ENCODE measurements at regions not wholly inside any gene's neighbourhood (a gene's known extent, or its start where the extent isn't known, plus 50 kb on each side); places are given as distances from the start of the nearest gene placed in this dataset.

- no peak overlapping the region for H3K9ac ChIP-seq (ENCODE audit: low read depth in 1 of 2, low read length in 2 of 2)
- 79% methylated on average over 1 of the region's 1 CpG for WGBS
- no peaks in the 10 kb centered on the region for H3K9me3 ChIP-seq (ENCODE audit: control insufficient read depth in 4 of 4, low read length in 3 of 4)
- H3K27me3 ChIP-seq (ENCODE audit: control insufficient read depth in 4 of 4, insufficient read depth in 4 of 4, low read length in 3 of 4): no peaks in the 10 kb centered on the region
- TF ChIP-seq YY1 (IDR thresholded peaks at IDR 0.05): no peak
- TF ChIP-seq NR2F2 (IDR thresholded peaks at IDR 0.05): no peak
- TF ChIP-seq JUND (IDR thresholded peaks at IDR 0.05): no peak
- TF ChIP-seq FOXA2 (IDR thresholded peaks at IDR 0.05): no peak
- TF ChIP-seq HNF4G (IDR thresholded peaks at IDR 0.05): no peak
- TF ChIP-seq EGR1 (IDR thresholded peaks at IDR 0.05; ENCODE audit: low read depth in 2 of 2): no peak
- no peak for TF ChIP-seq TAF1 (conservative IDR thresholded peaks at IDR 0.05)
- no peak for TF ChIP-seq CTCF (IDR thresholded peaks at IDR 0.05; ENCODE audit: low read depth, low read length, missing input control)
- TF ChIP-seq RXRA (IDR thresholded peaks at IDR 0.05): no peak
- no peak for TF ChIP-seq HNF4A (conservative IDR thresholded peaks at IDR 0.05)
- no peak for TF ChIP-seq RAD21 (IDR thresholded peaks at IDR 0.05)
- TF ChIP-seq MAX (IDR thresholded peaks at IDR 0.05): no peak
- no peak overlapping the region for H3K4me3 ChIP-seq (ENCODE audit: low read depth in 1 of 3, low read length in 3 of 3)
- H3K4me1 ChIP-seq (ENCODE audit: control insufficient read depth in 4 of 4, insufficient read depth in 4 of 4, low read length in 3 of 4): no peaks in the 10 kb centered on the region
- no peak for DNase-seq (ENCODE audit: low spot score)
- H3K27ac ChIP-seq (ENCODE audit: low read depth in 1 of 2, low read length in 2 of 2): no peak overlapping the region
- H3K36me3 ChIP-seq (ENCODE audit: control insufficient read depth in 4 of 4, insufficient read depth in 3 of 4, low read depth in 1 of 4, low read length in 3 of 4): no peaks in the 10 kb centered on the region
Observed at GRCh38 chr3:152040319-152040718, 166.9 kb downstream of the SUCNR1 start.

GRCh38 chr3:152043620-152044019 lies 170.2 kb downstream of the SUCNR1 start:
- Histone ChIP-seq H3K36me3 (ENCODE audit: control insufficient read depth in 4 of 4, insufficient read depth in 3 of 4, low read depth in 1 of 4, low read length in 3 of 4) (no peaks in the 10 kb centered on the region), H3K27ac (ENCODE audit: low read depth in 1 of 2, low read length in 2 of 2) (no peak overlapping the region), H3K4me1 (ENCODE audit: control insufficient read depth in 4 of 4, insufficient read depth in 4 of 4, low read length in 3 of 4) (no peaks in the 10 kb centered on the region), H3K9me3 (ENCODE audit: control insufficient read depth in 4 of 4, low read length in 3 of 4) (no peaks in the 10 kb centered on the region), H3K4me3 (ENCODE audit: low read depth in 1 of 3, low read length in 3 of 3) (no peak overlapping the region), H3K9ac (ENCODE audit: low read depth in 1 of 2, low read length in 2 of 2) (no peak overlapping the region), H3K27me3 (ENCODE audit: control insufficient read depth in 4 of 4, insufficient read depth in 4 of 4, low read length in 3 of 4) (no peaks in the 10 kb centered on the region)
- DNase-seq (ENCODE audit: low spot score): no peak
- 72% methylated on average over 3 of the region's 3 CpGs for WGBS
- TF ChIP-seq GABPA (IDR thresholded peaks at IDR 0.05 in 1 of 2, conservative IDR thresholded peaks at IDR 0.05 in 1 of 2) (no peak), TAF1 (conservative IDR thresholded peaks at IDR 0.05) (no peak), FOXA1 (IDR thresholded peaks at IDR 0.05) (no peak), MAX (IDR thresholded peaks at IDR 0.05) (no peak), SP1 (IDR thresholded peaks at IDR 0.05) (no peak), NR2F2 (IDR thresholded peaks at IDR 0.05) (no peak), JUND (IDR thresholded peaks at IDR 0.05) (no peak), REST (IDR thresholded peaks at IDR 0.05) (no peak), ATF3 (IDR thresholded peaks at IDR 0.05) (no peak), CTCF (IDR thresholded peaks at IDR 0.05; ENCODE audit: low read depth, low read length, missing input control) (no peak), EGR1 (IDR thresholded peaks at IDR 0.05; ENCODE audit: low read depth in 2 of 2) (no peak), FOXA2 (IDR thresholded peaks at IDR 0.05) (no peak), ZBTB33 (IDR thresholded peaks at IDR 0.05) (no peak), HNF4G (IDR thresholded peaks at IDR 0.05) (no peak)
